ENCODE measurements at regions not wholly inside any gene's neighbourhood (a gene's known extent, or its start where the extent isn't known, plus 50 kb on each side); places are given as distances from the start of the nearest gene placed in this dataset.

- TF ChIP-seq CTCF (IDR thresholded peaks at IDR 0.05 in 2 of 3, conservative IDR thresholded peaks at IDR 0.05 in 1 of 3; ENCODE audit: borderline replicate concordance in 1 of 3, insufficient read depth in 1 of 3, low read depth in 2 of 3, low read length in 2 of 3): no peak
- no peak for TF ChIP-seq SP1 (IDR thresholded peaks at IDR 0.05; ENCODE audit: low read depth)
- TF ChIP-seq EGR1 (IDR thresholded peaks at IDR 0.05; ENCODE audit: low read depth): no peak
- TF ChIP-seq MAX (IDR thresholded peaks at IDR 0.05): no peak
- TF ChIP-seq EZH2phosphoT487 (IDR thresholded peaks at IDR 0.05; ENCODE audit: borderline replicate concordance): no peak
- TF ChIP-seq ZNF274 (IDR thresholded peaks at IDR 0.05; ENCODE audit: low read depth, low read length): no peak
- no peak for TF ChIP-seq CBX3 (IDR thresholded peaks at IDR 0.05; ENCODE audit: low read depth)
- TF ChIP-seq TCF7L2 (IDR thresholded peaks at IDR 0.05; ENCODE audit: borderline replicate concordance, extremely low read depth, insufficient read depth, insufficient read length): no peak
- TF ChIP-seq ZBTB33 (IDR thresholded peaks at IDR 0.05; ENCODE audit: extremely low read depth, insufficient replicate concordance, low read length): no peak
- no peak for TF ChIP-seq SRF (IDR thresholded peaks at IDR 0.05; ENCODE audit: low read depth)
Observed at GRCh38 chr17:74053712-74054078, 149.8 kb upstream of the RPL38 start (continued).

GRCh38 chr17:74054249-74054648, 149.2 kb upstream of the RPL38 start:
- Histone ChIP-seq H3K9me2 (ENCODE audit: insufficient read depth) (no peaks in the 10 kb centered on the region), H3K4me1 (ENCODE audit: control insufficient read depth in 1 of 2, insufficient read depth in 2 of 2, low read length in 2 of 2) (peaks cover 0 to 5% of the 10 kb centered on the region in 2 experiments; a peak in 1 of 4 replicates), H3K36me3 (ENCODE audit: control insufficient read depth in 1 of 2, insufficient read depth in 2 of 2, low read length in 2 of 2) (no peaks in the 10 kb centered on the region), H3K4me3 (replicated peaks in 1 of 2; ENCODE audit: low read depth in 1 of 2, low read length in 2 of 2) (no peak overlapping the region), H2AFZ (ENCODE audit: low read depth, low read length, poor library complexity, severe bottlenecking) (no peak overlapping the region), H3K27ac (ENCODE audit: low read depth, low read length) (no peak overlapping the region), H3K4me2 (ENCODE audit: low read length) (no peak overlapping the region), H3K27me3 (ENCODE audit: insufficient read depth, low read length) (peaks cover 74% of the 10 kb centered on the region), H3K9ac (ENCODE audit: low read length) (no peak overlapping the region), H3K9me3 (ENCODE audit: control insufficient read depth in 1 of 2, insufficient read depth in 1 of 2, low read depth in 1 of 2, low read length in 2 of 2) (no peaks in the 10 kb centered on the region), H4K20me1 (ENCODE audit: insufficient read depth) (no peaks in the 10 kb centered on the region), H3K79me2 (ENCODE audit: insufficient read depth, low read length) (no peaks in the 10 kb centered on the region)
- intact Hi-C loops (cut with micrococcal nuclease): no loop called here
- no peak for TF ChIP-seq ATF3 (IDR thresholded peaks at IDR 0.05)
- TF ChIP-seq POLR2A (IDR thresholded peaks at IDR 0.05; ENCODE audit: borderline replicate concordance, extremely low read depth, insufficient read depth, insufficient read length): no peak
- TF ChIP-seq TCF7L2 (IDR thresholded peaks at IDR 0.05; ENCODE audit: borderline replicate concordance, extremely low read depth, insufficient read depth, insufficient read length): no peak
- no peak for TF ChIP-seq ZFX (IDR thresholded peaks at IDR 0.05)
- TF ChIP-seq ZBTB33 (IDR thresholded peaks at IDR 0.05; ENCODE audit: extremely low read depth, insufficient replicate concordance, low read length): no peak
- BruUV-seq (replicated peaks): no TSS peak
- ChIA-PET CTCF (no interaction called here), POLR2A (no interaction called here), RAD21 (ENCODE audit: low non-redundant PET in 1 of 2, low total read pairs in 2 of 2, uncharacterized antibody in 2 of 2, unreplicated experiment in 2 of 2) (no interaction called here)
- no peak for ATAC-seq
- no peak for DNase-seq (ENCODE audit: low read depth, low spot score)

Data from HCT116 (cell line).